Stimulated activated CD8-positive, alpha-beta memory T cell treated with anti-CD3 and anti-CD28 coated beads, Interleukin-12 subunit alpha, Interleukin-12 subunit beta, amount 100 ng/mL, for 4 hours (primary cell): ENCODE measurements at regions not wholly inside any gene's neighbourhood (a gene's known extent, or its start where the extent isn't known, plus 50 kb on each side); places are given as distances from the start of the nearest gene placed in this dataset.

Experiments
- DNase-seq: peaks from one replicate; pipeline ENCODE4 v3.0.0-alpha.2; 2020; ENCODE audit warnings: low read depth

GRCh38 chr16:85990861-85991301 lies 91.9 kb downstream of the IRF8 start:
- DNase-seq, result no peak

DNA sequence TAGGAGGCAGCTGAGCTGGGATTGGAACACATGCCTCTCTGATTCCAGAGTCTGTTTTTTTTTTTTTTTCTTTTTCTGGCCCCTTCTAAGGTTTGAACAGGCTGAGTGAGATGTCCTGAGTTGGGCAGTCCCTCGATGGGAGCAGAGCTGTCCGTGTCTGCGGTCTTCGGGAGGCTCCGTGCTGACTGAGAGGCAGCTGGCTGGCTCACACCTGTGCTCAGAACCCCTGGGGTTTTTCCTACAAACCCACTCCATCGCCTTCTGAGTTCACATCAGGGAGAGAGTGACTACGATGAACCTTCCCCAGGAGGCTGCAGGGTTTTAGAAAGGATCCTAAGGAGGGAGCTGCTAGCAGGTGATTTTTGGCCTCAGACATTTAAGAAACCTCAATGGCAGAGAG lies 92.5 kb downstream of the IRF8 start:
- no peak for DNase-seq

- DNase-seq, result no peak
Measured at GRCh38 chr16:85991856-85992255, 92.9 kb downstream of the IRF8 start.

DNA sequence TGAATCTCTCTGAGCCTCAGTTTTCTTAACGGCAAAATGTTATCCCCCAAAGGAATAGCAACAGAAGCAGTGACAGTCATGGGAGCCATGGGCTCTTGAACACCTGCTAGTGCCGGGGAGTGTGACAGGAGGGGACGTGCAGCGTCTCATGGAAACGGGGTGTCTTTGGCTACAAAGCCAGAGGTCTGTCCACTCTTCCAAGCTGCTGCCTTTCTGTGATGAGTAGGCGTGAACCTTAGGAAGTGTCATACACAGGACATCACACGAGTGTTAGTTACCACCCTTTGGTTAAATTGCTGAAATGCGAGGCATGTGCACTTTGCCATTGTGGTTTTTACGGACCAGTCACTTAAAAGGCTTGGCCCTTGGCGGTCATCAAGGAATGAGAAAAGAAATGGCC lies 93.4 kb downstream of the IRF8 start:
- no peak for DNase-seq

- DNase-seq, result no peak
Measured at GRCh38 chr16:85992779-85993178, 93.8 kb downstream of the IRF8 start.

GRCh38 chr16:85994492-85995490 lies 95.8 kb downstream of the IRF8 start:
- DNase-seq, result no peak

DNA sequence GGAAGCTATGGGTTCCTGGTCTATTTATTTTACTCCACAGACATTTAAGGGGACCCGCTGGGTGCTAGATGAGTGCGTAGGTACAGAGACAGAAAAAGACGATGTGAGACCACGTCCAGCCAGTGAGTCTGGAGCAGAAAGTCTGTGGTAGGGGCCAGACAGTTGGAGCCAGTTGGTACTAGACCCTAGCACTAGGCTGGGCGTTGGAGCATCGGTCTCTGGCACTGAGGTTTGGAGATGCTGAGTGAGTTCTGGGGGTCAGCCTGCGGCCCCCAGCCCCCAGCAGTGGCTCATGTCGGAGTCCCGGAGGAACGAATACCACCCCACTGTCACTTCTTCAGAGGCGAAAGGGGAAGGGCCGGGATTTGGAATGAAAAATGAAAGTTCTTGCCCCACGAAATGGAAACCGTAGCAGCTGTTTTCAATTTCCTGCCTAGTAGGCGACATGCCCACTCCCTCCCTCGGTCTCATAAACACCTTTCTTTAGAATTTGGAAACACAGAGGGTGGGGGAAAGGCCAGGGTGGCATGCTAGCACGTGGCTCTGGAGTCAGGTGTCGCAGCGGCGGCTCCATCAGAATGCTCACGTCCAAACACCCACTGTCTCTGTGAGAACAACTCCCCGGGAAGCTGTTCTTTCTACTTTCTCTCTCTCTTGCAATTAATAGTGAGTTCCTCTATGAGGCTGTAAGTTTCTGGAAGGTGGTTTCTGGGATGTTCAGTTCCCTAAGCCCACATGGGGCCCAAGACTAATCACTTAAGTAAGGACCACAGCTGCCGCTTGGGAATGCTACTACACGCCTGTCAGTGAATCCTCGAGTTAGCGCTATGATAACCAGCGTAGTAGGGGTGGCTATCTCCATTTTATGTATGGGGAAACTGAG lies 96.8 kb downstream of the IRF8 start:
- no peak for DNase-seq

- no peak for DNase-seq
Measured at GRCh38 chr16:85996843-85997242, 97.9 kb downstream of the IRF8 start.

- no peak for DNase-seq
Measured at GRCh38 chr16:85998171-85998867, 99.4 kb downstream of the IRF8 start.

DNA sequence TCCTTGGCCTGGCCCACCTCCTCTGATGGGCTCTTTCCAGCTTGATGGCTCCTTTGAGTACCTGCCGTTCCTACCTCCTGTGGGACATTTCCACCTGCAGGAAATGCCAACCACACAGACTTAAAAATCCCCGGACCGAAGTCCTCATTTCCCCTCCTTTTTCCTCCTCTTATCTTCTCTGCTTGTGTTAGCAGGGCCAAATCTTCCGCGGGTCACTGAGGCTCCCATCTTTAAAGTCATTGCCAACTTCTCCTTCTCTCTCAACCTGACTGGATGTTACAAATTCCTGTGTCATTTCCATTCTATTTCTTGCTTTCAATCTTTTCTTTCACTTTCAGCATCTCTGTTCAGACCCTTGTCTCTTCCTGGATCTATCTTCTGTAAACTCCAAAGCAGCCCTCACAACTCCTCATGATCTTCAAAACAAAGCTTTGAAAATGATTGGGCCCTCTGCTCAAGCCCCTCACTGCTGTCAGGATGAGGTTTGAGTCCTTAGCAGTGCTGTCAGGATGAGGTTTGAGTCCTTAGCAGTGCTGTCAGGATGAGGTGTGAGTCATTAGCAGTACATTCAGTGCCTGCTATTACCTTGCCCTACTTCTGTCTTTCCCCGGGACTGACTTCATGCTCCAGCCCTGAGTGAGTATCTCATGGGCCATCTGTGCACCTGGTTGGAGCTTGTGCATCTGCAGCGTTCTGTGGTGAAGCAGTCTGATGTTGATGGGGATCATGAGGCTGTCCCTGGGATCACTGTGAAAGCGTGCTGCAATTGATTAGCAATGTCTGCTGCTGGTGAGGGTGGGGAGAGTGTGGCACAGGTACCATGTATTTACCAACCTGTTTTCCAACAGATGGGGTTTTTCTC lies 100.1 kb downstream of the IRF8 start:
- DNase-seq, result no peak

- no peak for DNase-seq
Measured at GRCh38 chr16:85999778-86000177, 100.8 kb downstream of the IRF8 start.

DNA sequence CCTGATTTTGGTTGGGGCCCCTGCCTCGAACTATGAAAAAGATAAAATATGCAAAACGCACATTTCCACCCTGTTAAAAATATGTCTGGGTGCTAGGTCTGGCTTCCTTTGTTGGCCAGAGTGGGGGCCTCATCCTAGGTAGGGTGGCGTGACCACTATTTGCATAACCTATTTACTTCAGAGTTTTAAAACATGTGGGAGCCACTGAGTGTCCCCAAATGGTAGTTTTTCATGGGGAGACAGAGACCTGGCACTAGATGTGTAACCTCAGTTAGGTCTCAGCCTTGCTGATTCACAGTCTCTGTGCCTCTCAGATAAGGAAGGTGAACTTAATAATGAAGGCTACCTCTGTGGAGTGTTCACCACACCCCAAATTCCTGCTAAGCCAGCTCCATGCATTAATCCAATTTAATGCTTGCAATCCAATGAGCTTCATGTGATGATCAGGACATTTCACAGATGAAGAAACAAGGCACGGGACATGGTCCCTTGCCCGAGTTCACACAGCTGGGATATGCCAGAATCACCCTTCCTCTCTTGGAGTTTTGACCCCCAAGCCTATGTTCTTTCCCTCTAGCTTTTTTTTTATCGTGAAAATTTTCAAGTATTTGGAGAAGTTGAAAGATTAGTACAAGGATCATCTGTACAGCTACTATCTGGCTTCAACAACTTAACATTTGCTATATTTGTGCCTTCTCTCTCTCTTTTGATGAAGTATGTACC lies 103.4 kb downstream of the IRF8 start:
- DNase-seq, result no peak

- DNase-seq, result no peak
Measured at GRCh38 chr16:86007524-86007923, 108.6 kb downstream of the IRF8 start.

DNA sequence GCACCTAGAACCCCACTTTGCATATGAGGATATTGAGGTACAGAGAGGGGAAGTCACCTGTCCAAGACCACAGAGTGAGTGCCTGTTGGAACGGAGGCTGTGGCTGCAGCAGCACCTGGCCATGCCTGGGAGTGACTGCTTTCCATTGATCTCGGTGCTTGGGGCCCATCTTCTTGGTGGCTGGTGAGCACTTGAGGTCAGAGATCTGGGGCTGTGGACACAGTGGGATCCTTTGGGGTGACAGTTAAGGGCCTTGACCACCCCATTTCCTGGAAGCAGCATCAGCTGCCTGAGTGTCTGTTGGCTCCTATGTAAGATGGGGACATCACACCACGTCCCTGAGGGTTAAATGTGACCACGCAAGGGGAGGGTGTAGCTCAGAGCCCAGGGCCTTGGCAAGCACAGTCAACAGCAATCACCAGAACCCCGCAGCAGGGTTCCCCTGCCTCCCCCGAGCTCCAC lies 111.7 kb downstream of the IRF8 start:
- DNase-seq, result no peak

DNA sequence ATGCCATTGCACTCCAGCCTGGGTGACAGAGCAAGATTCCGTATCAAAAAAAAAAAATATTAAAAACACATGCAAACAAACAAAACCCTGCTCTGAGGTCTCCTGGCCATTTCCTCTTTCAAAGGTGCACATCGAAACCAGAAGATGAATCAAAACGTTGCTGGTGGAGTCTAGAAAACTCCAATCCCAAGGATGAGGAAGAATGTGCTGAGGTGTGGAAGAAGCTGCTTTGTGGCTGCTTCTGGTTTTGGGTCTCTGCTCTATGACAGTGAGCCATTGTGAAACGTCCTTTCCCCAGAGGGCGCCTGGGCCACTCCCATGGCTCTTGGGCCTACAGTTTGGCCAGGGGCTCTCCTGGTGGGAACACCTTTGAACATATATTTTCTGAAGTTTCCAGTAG lies 112.6 kb downstream of the IRF8 start:
- no peak for DNase-seq

- DNase-seq, result no peak
Measured at GRCh38 chr16:86012221-86012620, 113.3 kb downstream of the IRF8 start.

GRCh38 chr16:86013867-86014266 lies 114.9 kb downstream of the IRF8 start:
- no peak for DNase-seq

DNA sequence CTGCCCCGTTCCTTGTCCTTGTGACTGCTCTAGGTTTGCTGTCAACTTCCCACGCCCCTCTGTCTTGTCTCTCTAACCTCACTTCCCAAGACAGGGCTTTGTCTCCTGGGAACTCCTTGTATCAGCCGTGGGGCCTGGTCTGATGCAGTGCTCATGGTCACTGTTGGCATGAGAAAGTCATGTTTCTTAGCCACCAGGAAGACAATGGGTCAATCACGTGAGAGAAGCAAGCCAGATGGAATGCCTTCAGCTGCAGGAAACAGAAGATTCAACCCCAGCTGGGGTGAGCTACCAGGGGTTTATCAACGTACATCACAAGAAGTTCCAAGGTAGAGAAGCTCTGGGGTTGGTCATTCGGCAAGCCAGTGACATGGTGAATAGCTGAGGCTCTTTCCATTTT lies 116.6 kb downstream of the IRF8 start:
- no peak for DNase-seq

DNA sequence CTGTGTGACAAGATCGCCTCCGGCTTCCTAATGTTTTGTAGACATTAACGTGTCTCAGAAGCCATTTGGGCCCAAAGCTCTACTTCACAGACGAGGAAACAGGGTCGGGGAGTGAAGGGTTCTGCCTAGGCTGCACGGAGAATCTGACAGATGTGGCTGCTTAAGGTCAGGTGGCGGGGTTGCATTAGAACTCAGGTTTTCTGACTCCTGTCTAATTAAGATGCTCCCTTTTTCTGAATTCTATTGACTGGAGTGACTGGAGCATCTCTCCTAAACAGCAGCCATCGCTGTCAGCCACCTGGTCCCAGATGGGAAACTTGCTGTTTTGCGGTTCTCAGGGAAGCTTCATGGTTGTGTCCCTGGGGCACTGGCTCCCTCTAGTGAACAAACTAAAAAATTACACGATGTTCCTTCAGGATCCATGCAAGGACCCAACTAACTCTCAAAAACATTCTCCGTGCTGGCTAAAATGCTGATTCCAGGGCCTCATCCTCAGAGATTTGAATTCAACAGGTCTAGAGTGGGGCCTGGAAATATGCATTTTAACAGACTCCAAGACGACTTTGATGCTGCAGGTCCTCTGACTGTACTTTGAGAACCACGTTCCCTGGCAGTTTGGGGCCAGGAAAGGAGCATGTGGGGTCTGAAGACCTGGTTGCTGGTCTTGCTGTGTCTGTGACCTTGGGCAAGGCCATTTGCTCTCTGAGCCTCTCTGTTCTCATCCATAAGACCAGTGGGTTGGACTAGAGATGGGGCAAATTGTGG lies 117.4 kb downstream of the IRF8 start:
- no peak for DNase-seq

- no peak for DNase-seq
Measured at GRCh38 chr16:86018071-86018470, 119.1 kb downstream of the IRF8 start.
